Gastroesophageal sphincter (tissue), 4 donors: ENCODE measurements at regions not wholly inside any gene's neighbourhood (a gene's known extent, or its start where the extent isn't known, plus 50 kb on each side); places are given as distances from the start of the nearest gene placed in this dataset.
A peak's percentile ranks its signal among the peaks of the same experiment; 100 is the strongest.

Experiments
- ATAC-seq: fragments of 150-250 bp; one replicate; pipeline ENCODE4 v1.9.1; 2016; ENCODE audit warnings: mild to moderate bottlenecking, moderate library complexity
- H3K27ac ChIP-seq, 4 donors: fragments of 200-600 bp; sonication (generic) in 3 of 4; 1 replicate in 3 of 4; 2 replicates in 1 of 4; pipeline ENCODE4 v1.5.1; 2016 to 2019
- H3K27me3 ChIP-seq: fragments of 200-600 bp; sonication (generic); one replicate; pipeline ENCODE4 v1.5.1; 2019
- H3K36me3 ChIP-seq, 2 donors: fragments of 200-600 bp; sonication (generic); one replicate each; pipeline ENCODE4 v1.5.1; 2019; ENCODE audit warnings: control low read depth in 1 of 2
- H3K4me1 ChIP-seq, 3 donors: fragments of 200-600 bp; sonication (generic); 1 replicate in 2 of 3; 2 replicates in 1 of 3; pipeline ENCODE4 v1.5.1; 2016 to 2019; ENCODE audit warnings: control low read depth in 2 of 3
- H3K4me3 ChIP-seq, 2 donors: fragments of 200-600 bp; sonication (generic); one replicate each; pipeline ENCODE4 v1.5.1; 2019; ENCODE audit warnings: mild to moderate bottlenecking in 1 of 2, moderate library complexity in 1 of 2
- H3K9me3 ChIP-seq, 3 donors: fragments of 200-600 bp; sonication (generic); one replicate each; pipeline ENCODE4 v1.5.1; 2017 to 2019; ENCODE audit warnings: control low read depth in 2 of 3
- CTCF ChIP-seq, 4 experiments: fragments of 200-600 bp in 2 of 4; fragments of 450-650 bp in 2 of 4; sonication (generic) in 1 of 4; IDR thresholded peaks; one replicate each; pipeline ENCODE4 v1.5.1; 2017 to 2019; ENCODE audit warnings: antibody characterized with exemption in 4 of 4, mild to moderate bottlenecking in 2 of 4, moderate library complexity in 2 of 4
- EP300 ChIP-seq: sonication (generic); formaldehyde crosslinking; IDR thresholded peaks from one replicate; pipeline ENCODE4 v1.6.1; 2017; ENCODE audit warnings: antibody characterized with exemption, mild to moderate bottlenecking
- POLR2A ChIP-seq, 2 donors: fragments of 450-650 bp; IDR thresholded peaks; one replicate each; pipeline ENCODE4 v1.6.1; 2017; ENCODE audit warnings: antibody characterized with exemption in 2 of 2, mild to moderate bottlenecking in 2 of 2, moderate library complexity in 1 of 2
- POLR2AphosphoS5 ChIP-seq: sonication (generic); formaldehyde crosslinking; IDR thresholded peaks from one replicate; pipeline ENCODE4 v1.6.1; 2017; ENCODE audit warnings: antibody characterized with exemption
- WGBS, 2 donors: methylation state at CpG; one replicate each; pipeline ENCODE4 v1.1.5; 2018; ENCODE audit warnings: low coverage in 1 of 2; 5-methylcytosine and 5-hydroxymethylcytosine counted together

- Histone ChIP-seq H3K27ac (no peak overlapping the region), H3K36me3 (no peaks in the 10 kb centered on the region), H3K4me3 (no peak overlapping the region), H3K27me3 (peaks cover 12% of the 10 kb centered on the region), H3K4me1 (no peaks in the 10 kb centered on the region), H3K9me3 (no peaks in the 10 kb centered on the region)
- no peak for ATAC-seq
- TF ChIP-seq CTCF (IDR thresholded peaks at IDR 0.05) (no peak), POLR2A (IDR thresholded peaks at IDR 0.05) (no peak), EP300 (no peak), POLR2AphosphoS5 (no peak)
- 93% methylated on average over 2 of the region's 2 CpGs; no CpG with 5 or more reads in 1 of the 2 donors for WGBS, 2 donors
These were observed 205.7 kb downstream of the SOCS6 start for GRCh38 chr18:70494524-70494923.

- TF ChIP-seq EP300 = no peak
- TF ChIP-seq CTCF (IDR thresholded peaks at IDR 0.05) = no peak
- no peak for TF ChIP-seq POLR2AphosphoS5
- no peak for TF ChIP-seq POLR2A (IDR thresholded peaks at IDR 0.05)
- ATAC-seq = no peak
- Histone ChIP-seq H3K27ac (no peak overlapping the region), H3K27me3 (peaks cover 5% of the 10 kb centered on the region), H3K4me1 (no peaks in the 10 kb centered on the region), H3K9me3 (no peaks in the 10 kb centered on the region), H3K36me3 (no peaks in the 10 kb centered on the region), H3K4me3 (no peak overlapping the region)
- WGBS, 2 donors = 50 to 80% methylated on average over 1 of the region's 9 CpGs
These were observed 204.6 kb downstream of the SOCS6 start for GRCh38 chr18:70493461-70493860.

GRCh38 chr18:70491734-70492348, 203.0 kb downstream of the SOCS6 start:
- 66 to 79% methylated on average over 4 of the region's 4 CpGs for WGBS, 2 donors
- H3K27ac ChIP-seq = no peak overlapping the region
- no peak overlapping the region for H3K4me3 ChIP-seq
- no peaks in the 10 kb centered on the region for H3K36me3 ChIP-seq
- peaks cover 11% of the 10 kb centered on the region for H3K27me3 ChIP-seq
- no peaks in the 10 kb centered on the region for H3K4me1 ChIP-seq
- TF ChIP-seq CTCF (IDR thresholded peaks at IDR 0.05) = peak in 3 of 4 experiments; percentile 29 to 66 (median 35)
- TF ChIP-seq POLR2A (IDR thresholded peaks at IDR 0.05) = no peak
- no peaks in the 10 kb centered on the region for H3K9me3 ChIP-seq
- no peak for ATAC-seq

- peak; percentile 87 for ATAC-seq
- 7 to 15% methylated on average over 9 to 10 of the region's 10 CpGs for WGBS, 2 donors
- Histone ChIP-seq H3K4me1 (no peaks in the 10 kb centered on the region), H3K27me3 (peaks cover 16% of the 10 kb centered on the region), H3K27ac (no peak overlapping the region), H3K4me3 (no peak overlapping the region), H3K9me3 (no peaks in the 10 kb centered on the region), H3K36me3 (no peaks in the 10 kb centered on the region)
- TF ChIP-seq POLR2A (IDR thresholded peaks at IDR 0.05) = no peak
- peak in 3 of 4 experiments; percentile 19 to 66 (median 40) for TF ChIP-seq CTCF (IDR thresholded peaks at IDR 0.05)
- no peak for TF ChIP-seq EP300
- TF ChIP-seq POLR2AphosphoS5 = no peak
These were observed 201.4 kb downstream of the SOCS6 start for GRCh38 chr18:70489986-70490933.
